ENCODE measurements at regions not wholly inside any gene's neighbourhood (a gene's known extent, or its start where the extent isn't known, plus 50 kb on each side); places are given as distances from the start of the nearest gene placed in this dataset.
"Not testable (repeated sequence)": the region's sequence is repeated elsewhere in the genome, so short reads cannot be mapped to it uniquely, and the experiment has no call there.

GRCh38 chr7:152924238-152924637, 164.7 kb downstream of the ACTR3B start:
- no peak for DNase-seq (ENCODE audit: low read depth)
- H3K4me3 ChIP-seq (ENCODE audit: low read depth, low read length) = no peak overlapping the region
- no peak for TF ChIP-seq CTCF (conservative IDR thresholded peaks at IDR 0.05; ENCODE audit: low read depth, low read length)

- DNase-seq (ENCODE audit: low read depth) = no peak
- H3K4me3 ChIP-seq (ENCODE audit: low read depth, low read length) = no peak overlapping the region
- TF ChIP-seq CTCF (conservative IDR thresholded peaks at IDR 0.05; ENCODE audit: low read depth, low read length) = no peak
Observed at GRCh38 chr7:152924826-152925411, 165.4 kb downstream of the ACTR3B start.

- no peak for TF ChIP-seq CTCF (conservative IDR thresholded peaks at IDR 0.05; ENCODE audit: low read depth, low read length)
- no peak for DNase-seq (ENCODE audit: low read depth)
- no peak overlapping the region for H3K4me3 ChIP-seq (ENCODE audit: low read depth, low read length)
Observed at GRCh38 chr7:152925412-152926147, 166.0 kb downstream of the ACTR3B start.

GRCh38 chr7:152931633-152932032, 172.1 kb downstream of the ACTR3B start:
- DNase-seq (ENCODE audit: low read depth) = no peak
- no peak overlapping the region for H3K4me3 ChIP-seq (ENCODE audit: low read depth, low read length)
- no peak for TF ChIP-seq CTCF (conservative IDR thresholded peaks at IDR 0.05; ENCODE audit: low read depth, low read length)

GRCh38 chr7:152937282-152937681, 177.7 kb downstream of the ACTR3B start:
- no peak for TF ChIP-seq CTCF (conservative IDR thresholded peaks at IDR 0.05; ENCODE audit: low read depth, low read length)

GRCh38 chr7:152946616-152947015, 187.1 kb downstream of the ACTR3B start:
- not testable (repeated sequence) for H3K4me3 ChIP-seq (ENCODE audit: low read depth, low read length); DNase-seq (ENCODE audit: low read depth)

More at GRCh38 chr7:152937282-152937681, 177.7 kb downstream of the ACTR3B start:
- no peak for DNase-seq (ENCODE audit: low read depth)
- H3K4me3 ChIP-seq (ENCODE audit: low read depth, low read length) = no peak overlapping the region

GRCh38 chr7:152947686-152948085, 188.1 kb downstream of the ACTR3B start:
- no peak for TF ChIP-seq CTCF (conservative IDR thresholded peaks at IDR 0.05; ENCODE audit: low read depth, low read length)
- no peak for DNase-seq (ENCODE audit: low read depth)

More at GRCh38 chr7:152947686-152948085, 188.1 kb downstream of the ACTR3B start:
- no peak overlapping the region for H3K4me3 ChIP-seq (ENCODE audit: low read depth, low read length)
